ENCODE measurements at regions not wholly inside any gene's neighbourhood (a gene's known extent, or its start where the extent isn't known, plus 50 kb on each side); places are given as distances from the start of the nearest gene placed in this dataset.

GRCh38 chr2:103814016-103814415 lies 1039.9 kb upstream of the POU3F3 start:
- Histone ChIP-seq H3K36me3 (ENCODE audit: control insufficient read depth, insufficient read depth, low read length) (no peaks in the 10 kb centered on the region), H3K9ac (no peak overlapping the region), H3K27ac (no peak overlapping the region), H3K4me2 (ENCODE audit: low read length) (no peak overlapping the region), H3K4me1 (no peaks in the 10 kb centered on the region), H3K4me3 (ENCODE audit: low read depth, low read length) (no peak overlapping the region), H3K79me2 (no peaks in the 10 kb centered on the region), H3K27me3 (ENCODE audit: control insufficient read depth, insufficient read depth, low read length) (no peaks in the 10 kb centered on the region), H3K9me3 (ENCODE audit: control insufficient read depth, low read length) (no peaks in the 10 kb centered on the region), H2AFZ (no peak overlapping the region)
- TF ChIP-seq, protein P1, sequence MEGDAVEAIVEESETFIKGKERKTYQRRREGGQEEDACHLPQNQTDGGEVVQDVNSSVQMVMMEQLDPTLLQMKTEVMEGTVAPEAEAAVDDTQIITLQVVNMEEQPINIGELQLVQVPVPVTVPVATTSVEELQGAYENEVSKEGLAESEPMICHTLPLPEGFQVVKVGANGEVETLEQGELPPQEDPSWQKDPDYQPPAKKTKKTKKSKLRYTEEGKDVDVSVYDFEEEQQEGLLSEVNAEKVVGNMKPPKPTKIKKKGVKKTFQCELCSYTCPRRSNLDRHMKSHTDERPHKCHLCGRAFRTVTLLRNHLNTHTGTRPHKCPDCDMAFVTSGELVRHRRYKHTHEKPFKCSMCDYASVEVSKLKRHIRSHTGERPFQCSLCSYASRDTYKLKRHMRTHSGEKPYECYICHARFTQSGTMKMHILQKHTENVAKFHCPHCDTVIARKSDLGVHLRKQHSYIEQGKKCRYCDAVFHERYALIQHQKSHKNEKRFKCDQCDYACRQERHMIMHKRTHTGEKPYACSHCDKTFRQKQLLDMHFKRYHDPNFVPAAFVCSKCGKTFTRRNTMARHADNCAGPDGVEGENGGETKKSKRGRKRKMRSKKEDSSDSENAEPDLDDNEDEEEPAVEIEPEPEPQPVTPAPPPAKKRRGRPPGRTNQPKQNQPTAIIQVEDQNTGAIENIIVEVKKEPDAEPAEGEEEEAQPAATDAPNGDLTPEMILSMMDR (IDR thresholded peaks at IDR 0.05) = no peak

DNA sequence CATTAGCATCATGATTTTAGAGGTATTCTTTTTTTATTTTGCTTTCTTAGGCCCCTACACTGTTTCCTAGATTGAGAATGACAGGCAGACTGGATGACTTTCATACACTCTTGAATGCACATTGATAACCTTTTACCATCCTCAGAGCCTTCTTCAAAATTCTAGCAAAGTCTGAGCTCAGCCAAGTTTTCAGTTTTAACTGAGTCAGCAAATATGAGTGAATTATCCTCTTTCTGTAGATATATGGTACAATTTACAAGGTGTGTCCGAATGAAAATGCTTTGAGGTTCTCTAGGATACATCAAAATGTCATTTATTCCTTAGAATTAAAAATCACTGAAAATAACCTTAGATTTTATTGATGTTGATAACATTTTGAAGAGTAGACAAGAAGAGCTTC lies 1038.2 kb upstream of the POU3F3 start:
- TF ChIP-seq, protein P1 (IDR thresholded peaks at IDR 0.05) = no peak

GRCh38 chr2:103817746-103818145 lies 1036.2 kb upstream of the POU3F3 start:
- Histone ChIP-seq H3K27ac (no peak overlapping the region), H3K4me2 (ENCODE audit: low read length) (no peak overlapping the region), H3K79me2 (no peaks in the 10 kb centered on the region), H3K4me3 (ENCODE audit: low read depth, low read length) (no peak overlapping the region), H3K4me1 (no peaks in the 10 kb centered on the region), H3K36me3 (ENCODE audit: control insufficient read depth, insufficient read depth, low read length) (no peaks in the 10 kb centered on the region), H2AFZ (no peak overlapping the region), H3K9ac (no peak overlapping the region), H3K9me3 (ENCODE audit: control insufficient read depth, low read length) (no peaks in the 10 kb centered on the region), H3K27me3 (ENCODE audit: control insufficient read depth, insufficient read depth, low read length) (no peaks in the 10 kb centered on the region)
- TF ChIP-seq, protein P1 (IDR thresholded peaks at IDR 0.05) = no peak

More for the DNA sequence above, 1038.2 kb upstream of the POU3F3 start:
- Histone ChIP-seq H3K79me2 (no peaks in the 10 kb centered on the region), H3K27me3 (ENCODE audit: control insufficient read depth, insufficient read depth, low read length) (no peaks in the 10 kb centered on the region), H3K9me3 (ENCODE audit: control insufficient read depth, low read length) (no peaks in the 10 kb centered on the region), H3K4me3 (ENCODE audit: low read depth, low read length) (no peak overlapping the region), H3K4me2 (ENCODE audit: low read length) (no peak overlapping the region), H3K27ac (no peak overlapping the region), H2AFZ (no peak overlapping the region), H3K9ac (no peak overlapping the region), H3K36me3 (ENCODE audit: control insufficient read depth, insufficient read depth, low read length) (no peaks in the 10 kb centered on the region), H3K4me1 (no peaks in the 10 kb centered on the region)

GRCh38 chr2:103818176-103818575 lies 1035.7 kb upstream of the POU3F3 start:
- Histone ChIP-seq H3K4me2 (ENCODE audit: low read length) (no peak overlapping the region), H3K27ac (no peak overlapping the region), H2AFZ (no peak overlapping the region), H3K9me3 (ENCODE audit: control insufficient read depth, low read length) (no peaks in the 10 kb centered on the region), H3K36me3 (ENCODE audit: control insufficient read depth, insufficient read depth, low read length) (no peaks in the 10 kb centered on the region), H3K9ac (no peak overlapping the region), H3K27me3 (ENCODE audit: control insufficient read depth, insufficient read depth, low read length) (no peaks in the 10 kb centered on the region), H3K79me2 (no peaks in the 10 kb centered on the region), H3K4me3 (ENCODE audit: low read depth, low read length) (no peak overlapping the region), H3K4me1 (no peaks in the 10 kb centered on the region)
- TF ChIP-seq, protein P1 (IDR thresholded peaks at IDR 0.05) = no peak

DNA sequence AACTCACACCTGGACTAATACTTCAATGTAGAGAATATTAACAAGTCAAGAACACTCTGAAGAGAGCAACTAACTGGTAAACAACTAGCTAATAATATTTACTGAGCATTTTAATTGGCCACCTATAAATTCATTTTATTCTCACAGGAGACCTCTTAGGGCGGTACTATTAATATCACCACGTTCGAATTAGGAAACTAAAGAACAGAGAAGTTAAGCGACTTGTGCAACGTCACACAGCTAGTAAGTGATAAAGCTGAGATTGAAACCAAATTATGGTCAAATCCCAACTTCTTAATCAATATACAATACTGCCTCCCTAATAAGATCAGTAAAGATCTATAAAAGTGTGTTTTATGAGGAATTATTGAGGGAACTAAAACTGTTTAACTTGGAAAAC lies 1034.3 kb upstream of the POU3F3 start:
- H3K79me2 ChIP-seq = no peaks in the 10 kb centered on the region
- no peaks in the 10 kb centered on the region for H3K9me3 ChIP-seq (ENCODE audit: control insufficient read depth, low read length)
- no peak overlapping the region for H3K9ac ChIP-seq
- TF ChIP-seq, protein P1 (IDR thresholded peaks at IDR 0.05) = no peak
- H3K4me1 ChIP-seq = no peaks in the 10 kb centered on the region
- no peak overlapping the region for H3K4me3 ChIP-seq (ENCODE audit: low read depth, low read length)
- H3K27ac ChIP-seq = no peak overlapping the region
- H3K27me3 ChIP-seq (ENCODE audit: control insufficient read depth, insufficient read depth, low read length) = no peaks in the 10 kb centered on the region
- no peaks in the 10 kb centered on the region for H3K36me3 ChIP-seq (ENCODE audit: control insufficient read depth, insufficient read depth, low read length)
- no peak overlapping the region for H2AFZ ChIP-seq
- H3K4me2 ChIP-seq (ENCODE audit: low read length) = no peak overlapping the region
